Activated T-helper 17 cell treated with anti-CD3 and anti-CD28 coated beads, Interleukin-2, amount 50 U/mL, for 72 hours (primary cell): ENCODE measurements at regions not wholly inside any gene's neighbourhood (a gene's known extent, or its start where the extent isn't known, plus 50 kb on each side); places are given as distances from the start of the nearest gene placed in this dataset.

Source experiments
- ATAC-seq: fragments of 150-1000 bp; cut with Tn5 transposase; replicated peaks from 2 replicates; pipeline ENCODE4 v1.10.0; 2021; ENCODE audit warnings: mild to moderate bottlenecking, moderate library complexity
- H3K27ac Mint-ChIP-seq: one replicate; pipeline ENCODE4 v1.8.0; 2022; ENCODE audit warnings: mixed read lengths
- H3K27me3 Mint-ChIP-seq: one replicate; pipeline ENCODE4 v1.8.0; 2022; ENCODE audit warnings: mixed read lengths
- H3K36me3 Mint-ChIP-seq: one replicate; pipeline ENCODE4 v1.8.0; 2022; ENCODE audit warnings: low read depth, mild to moderate bottlenecking, mixed read lengths
- H3K4me1 Mint-ChIP-seq: one replicate; pipeline ENCODE4 v1.8.0; 2022; ENCODE audit warnings: mixed read lengths
- H3K4me3 Mint-ChIP-seq: one replicate; pipeline ENCODE4 v1.8.0; 2022; ENCODE audit warnings: mild to moderate bottlenecking, mixed read lengths
- H3K9me3 Mint-ChIP-seq: one replicate; pipeline ENCODE4 v1.8.0; 2022; ENCODE audit warnings: mixed read lengths

- no peaks in the 10 kb centered on the region for H3K27me3 Mint-ChIP-seq
- peaks cover 5% of the 10 kb centered on the region for H3K9me3 Mint-ChIP-seq
- no peak overlapping the region for H3K27ac Mint-ChIP-seq
- H3K4me3 Mint-ChIP-seq: no peak overlapping the region
- no peak for ATAC-seq
- no peaks in the 10 kb centered on the region for H3K4me1 Mint-ChIP-seq
- no peaks in the 10 kb centered on the region for H3K36me3 Mint-ChIP-seq
Measured at GRCh38 chr6:77341058-77341986, 122.0 kb downstream of the HTR1B start.

GRCh38 chr6:77340331-77340730, 123.0 kb downstream of the HTR1B start:
- H3K4me1 Mint-ChIP-seq: no peaks in the 10 kb centered on the region
- no peak overlapping the region for H3K27ac Mint-ChIP-seq
- no peaks in the 10 kb centered on the region for H3K27me3 Mint-ChIP-seq
- ATAC-seq: no peak
- H3K9me3 Mint-ChIP-seq: peaks cover 5% of the 10 kb centered on the region
- no peaks in the 10 kb centered on the region for H3K36me3 Mint-ChIP-seq
- no peak overlapping the region for H3K4me3 Mint-ChIP-seq

- Mint-ChIP-seq H3K4me1 (no peaks in the 10 kb centered on the region), H3K9me3 (peaks cover 5% of the 10 kb centered on the region), H3K4me3 (no peak overlapping the region), H3K27ac (no peak overlapping the region), H3K27me3 (no peaks in the 10 kb centered on the region), H3K36me3 (no peaks in the 10 kb centered on the region)
- no peak for ATAC-seq
Measured at GRCh38 chr6:77339926-77340325, 123.4 kb downstream of the HTR1B start.

- Mint-ChIP-seq H3K36me3 (no peaks in the 10 kb centered on the region), H3K27ac (no peak overlapping the region), H3K27me3 (no peaks in the 10 kb centered on the region), H3K4me1 (no peaks in the 10 kb centered on the region), H3K9me3 (peaks cover 9% of the 10 kb centered on the region), H3K4me3 (no peak overlapping the region)
- ATAC-seq: no peak
Measured at GRCh38 chr6:77337392-77337791, 125.9 kb downstream of the HTR1B start.

GRCh38 chr6:77334093-77334492, 129.2 kb downstream of the HTR1B start:
- H3K27me3 Mint-ChIP-seq: no peaks in the 10 kb centered on the region
- no peaks in the 10 kb centered on the region for H3K4me1 Mint-ChIP-seq
- ATAC-seq: no peak
- peaks cover 4% of the 10 kb centered on the region for H3K9me3 Mint-ChIP-seq
- no peaks in the 10 kb centered on the region for H3K36me3 Mint-ChIP-seq
- no peak overlapping the region for H3K4me3 Mint-ChIP-seq
- no peak overlapping the region for H3K27ac Mint-ChIP-seq

GRCh38 chr6:77332915-77333623, 130.2 kb downstream of the HTR1B start:
- H3K27me3 Mint-ChIP-seq: no peaks in the 10 kb centered on the region
- H3K4me3 Mint-ChIP-seq: no peak overlapping the region
- H3K27ac Mint-ChIP-seq: no peak overlapping the region
- peaks cover 4% of the 10 kb centered on the region for H3K9me3 Mint-ChIP-seq
- no peak for ATAC-seq
- H3K4me1 Mint-ChIP-seq: no peaks in the 10 kb centered on the region
- no peaks in the 10 kb centered on the region for H3K36me3 Mint-ChIP-seq

GRCh38 chr6:77326711-77327110, 136.6 kb downstream of the HTR1B start:
- peaks cover 3% of the 10 kb centered on the region for H3K9me3 Mint-ChIP-seq
- H3K27ac Mint-ChIP-seq: no peak overlapping the region
- H3K4me3 Mint-ChIP-seq: no peak overlapping the region
- ATAC-seq: no peak
- no peaks in the 10 kb centered on the region for H3K27me3 Mint-ChIP-seq
- no peaks in the 10 kb centered on the region for H3K36me3 Mint-ChIP-seq
- H3K4me1 Mint-ChIP-seq: no peaks in the 10 kb centered on the region

GRCh38 chr6:77326029-77326428, 137.3 kb downstream of the HTR1B start:
- Mint-ChIP-seq H3K36me3 (no peaks in the 10 kb centered on the region), H3K9me3 (peaks cover 3% of the 10 kb centered on the region), H3K27me3 (no peaks in the 10 kb centered on the region), H3K27ac (no peak overlapping the region), H3K4me1 (no peaks in the 10 kb centered on the region), H3K4me3 (no peak overlapping the region)
- ATAC-seq: no peak

- Mint-ChIP-seq H3K27me3 (no peaks in the 10 kb centered on the region), H3K4me1 (no peaks in the 10 kb centered on the region), H3K36me3 (no peaks in the 10 kb centered on the region), H3K27ac (no peak overlapping the region), H3K4me3 (no peak overlapping the region), H3K9me3 (peaks cover 3% of the 10 kb centered on the region)
- ATAC-seq: no peak
Measured at GRCh38 chr6:77324866-77325265, 138.4 kb downstream of the HTR1B start.

- peaks cover 6% of the 10 kb centered on the region for H3K9me3 Mint-ChIP-seq
- H3K4me1 Mint-ChIP-seq: no peaks in the 10 kb centered on the region
- H3K27ac Mint-ChIP-seq: no peak overlapping the region
- H3K4me3 Mint-ChIP-seq: no peak overlapping the region
- no peaks in the 10 kb centered on the region for H3K36me3 Mint-ChIP-seq
- ATAC-seq: no peak
- H3K27me3 Mint-ChIP-seq: no peaks in the 10 kb centered on the region
Measured at GRCh38 chr6:77322604-77323003, 140.7 kb downstream of the HTR1B start.

GRCh38 chr6:77318256-77318655, 145.0 kb downstream of the HTR1B start:
- Mint-ChIP-seq H3K27ac (no peak overlapping the region), H3K36me3 (no peaks in the 10 kb centered on the region), H3K4me1 (no peaks in the 10 kb centered on the region), H3K4me3 (no peak overlapping the region), H3K27me3 (no peaks in the 10 kb centered on the region), H3K9me3 (peaks cover 6% of the 10 kb centered on the region)
- no peak for ATAC-seq

- H3K27me3 Mint-ChIP-seq: no peaks in the 10 kb centered on the region
- peaks cover 8% of the 10 kb centered on the region for H3K9me3 Mint-ChIP-seq
- H3K36me3 Mint-ChIP-seq: no peaks in the 10 kb centered on the region
- no peaks in the 10 kb centered on the region for H3K4me1 Mint-ChIP-seq
- no peak overlapping the region for H3K27ac Mint-ChIP-seq
- ATAC-seq: no peak
- no peak overlapping the region for H3K4me3 Mint-ChIP-seq
Measured at GRCh38 chr6:77313595-77313994, 149.7 kb downstream of the HTR1B start.

- H3K4me1 Mint-ChIP-seq: no peaks in the 10 kb centered on the region
- H3K27me3 Mint-ChIP-seq: no peaks in the 10 kb centered on the region
- H3K9me3 Mint-ChIP-seq: peaks cover 9% of the 10 kb centered on the region
- no peak overlapping the region for H3K4me3 Mint-ChIP-seq
- ATAC-seq: no peak
- no peak overlapping the region for H3K27ac Mint-ChIP-seq
- no peaks in the 10 kb centered on the region for H3K36me3 Mint-ChIP-seq
Measured at GRCh38 chr6:77299931-77300330, 163.4 kb downstream of the HTR1B start.

GRCh38 chr6:77298283-77298682, 165.0 kb downstream of the HTR1B start:
- no peaks in the 10 kb centered on the region for H3K4me1 Mint-ChIP-seq
- H3K36me3 Mint-ChIP-seq: no peaks in the 10 kb centered on the region
- peaks cover 4% of the 10 kb centered on the region for H3K9me3 Mint-ChIP-seq
- H3K4me3 Mint-ChIP-seq: no peak overlapping the region
- H3K27me3 Mint-ChIP-seq: no peaks in the 10 kb centered on the region
- ATAC-seq: no peak
- H3K27ac Mint-ChIP-seq: no peak overlapping the region
